ENCODE measurements at regions not wholly inside any gene's neighbourhood (a gene's known extent, or its start where the extent isn't known, plus 50 kb on each side); places are given as distances from the start of the nearest gene placed in this dataset.

GRCh38 chr2:171217330-171217729 is 56.6 kb upstream of the TLK1 start:
- Histone ChIP-seq H3K27ac (ENCODE audit: low read depth, low read length) (no peak overlapping the region), H4K12ac (ENCODE audit: low read depth, low read length) (no peak overlapping the region), H3K9ac (ENCODE audit: low read length) (no peak overlapping the region), H3K14ac (ENCODE audit: low read length) (peak overlapping the region; percentile 40), H3K4me2 (ENCODE audit: low read length) (no peak overlapping the region), H3K4me1 (ENCODE audit: control insufficient read depth in 1 of 2, insufficient read depth in 2 of 2, low read length in 2 of 2) (no peaks in the 10 kb centered on the region), H4K8ac (ENCODE audit: low read depth, low read length) (no peak overlapping the region), H2AK5ac (ENCODE audit: low read length) (no peak overlapping the region), H2BK120ac (ENCODE audit: insufficient read depth, low read length, poor library complexity) (no peak overlapping the region), H4K91ac (ENCODE audit: low read depth, low read length) (peak overlapping the region; percentile 48), H3K4ac (ENCODE audit: low read depth, low read length) (no peak overlapping the region), H3K18ac (ENCODE audit: low read length) (no peak overlapping the region), H3K27me3 (ENCODE audit: insufficient read depth, low read length) (no peaks in the 10 kb centered on the region), H2BK12ac (ENCODE audit: low read length) (no peak overlapping the region), H3K9me3 (ENCODE audit: insufficient read depth, low read depth, low read length) (peaks cover 2% of the 10 kb centered on the region), H3K79me2 (ENCODE audit: control insufficient read depth, insufficient read depth, low read length, poor library complexity) (no peaks in the 10 kb centered on the region), H2BK5ac (ENCODE audit: low read depth, low read length, poor library complexity) (no peak overlapping the region), H3K23ac (ENCODE audit: low read length) (no peak overlapping the region), H3K79me1 (ENCODE audit: low read length) (peaks cover 2% of the 10 kb centered on the region), H3K36me3 (ENCODE audit: control insufficient read depth in 1 of 2, insufficient read depth in 2 of 2, low read length in 2 of 2) (no peaks in the 10 kb centered on the region), H3K4me3 (ENCODE audit: low read depth, low read length) (no peak overlapping the region), H2AFZ (ENCODE audit: insufficient read depth, low read length, poor library complexity) (no peak overlapping the region)
- no CpG with 5 or more reads among the region's 2 CpGs for WGBS (ENCODE audit: extremely low coverage, insufficient coverage, insufficient read length)
- no peak for DNase-seq

GRCh38 chr2:171216631-171217030 is 55.9 kb upstream of the TLK1 start:
- no peaks in the 10 kb centered on the region for H3K36me3 ChIP-seq (ENCODE audit: control insufficient read depth in 1 of 2, insufficient read depth in 2 of 2, low read length in 2 of 2)
- no peak overlapping the region for H4K91ac ChIP-seq (ENCODE audit: low read depth, low read length)
- H3K18ac ChIP-seq (ENCODE audit: low read length) = no peak overlapping the region
- H2AK5ac ChIP-seq (ENCODE audit: low read length) = no peak overlapping the region
- no peaks in the 10 kb centered on the region for H3K79me2 ChIP-seq (ENCODE audit: control insufficient read depth, insufficient read depth, low read length, poor library complexity)
- no peak overlapping the region for H3K4ac ChIP-seq (ENCODE audit: low read depth, low read length)
- peaks cover 3% of the 10 kb centered on the region in 2 experiments for H3K4me1 ChIP-seq (ENCODE audit: control insufficient read depth in 1 of 2, insufficient read depth in 2 of 2, low read length in 2 of 2)
- H3K4me2 ChIP-seq (ENCODE audit: low read length) = no peak overlapping the region
- no peak overlapping the region for H2BK12ac ChIP-seq (ENCODE audit: low read length)
- H2BK120ac ChIP-seq (ENCODE audit: insufficient read depth, low read length, poor library complexity) = no peak overlapping the region
- no peak overlapping the region for H3K9ac ChIP-seq (ENCODE audit: low read length)
- H2BK5ac ChIP-seq (ENCODE audit: low read depth, low read length, poor library complexity) = no peak overlapping the region
- H4K12ac ChIP-seq (ENCODE audit: low read depth, low read length) = no peak overlapping the region
- H3K27ac ChIP-seq (ENCODE audit: low read depth, low read length) = no peak overlapping the region
- no peak overlapping the region for H4K8ac ChIP-seq (ENCODE audit: low read depth, low read length)
- no peak overlapping the region for H3K4me3 ChIP-seq (ENCODE audit: low read depth, low read length)
- no CpG with 5 or more reads among the region's 5 CpGs for WGBS (ENCODE audit: extremely low coverage, insufficient coverage, insufficient read length)
- DNase-seq = no peak
- H3K9me3 ChIP-seq (ENCODE audit: insufficient read depth, low read depth, low read length) = peaks cover 2% of the 10 kb centered on the region
- no peak overlapping the region for H2AFZ ChIP-seq (ENCODE audit: insufficient read depth, low read length, poor library complexity)
- H3K79me1 ChIP-seq (ENCODE audit: low read length) = peaks cover 2% of the 10 kb centered on the region
- H3K27me3 ChIP-seq (ENCODE audit: insufficient read depth, low read length) = no peaks in the 10 kb centered on the region
- no peak overlapping the region for H3K14ac ChIP-seq (ENCODE audit: low read length)
- no peak overlapping the region for H3K23ac ChIP-seq (ENCODE audit: low read length)

- H3K27me3 ChIP-seq (ENCODE audit: insufficient read depth, low read length) = no peaks in the 10 kb centered on the region
- H3K4me3 ChIP-seq (ENCODE audit: low read depth, low read length) = no peak overlapping the region
- DNase-seq = no peak
- H2AFZ ChIP-seq (ENCODE audit: insufficient read depth, low read length, poor library complexity) = no peak overlapping the region
- H3K4ac ChIP-seq (ENCODE audit: low read depth, low read length) = no peak overlapping the region
- H2AK5ac ChIP-seq (ENCODE audit: low read length) = no peak overlapping the region
- H3K36me3 ChIP-seq (ENCODE audit: control insufficient read depth in 1 of 2, insufficient read depth in 2 of 2, low read length in 2 of 2) = no peaks in the 10 kb centered on the region
- no peak overlapping the region for H4K91ac ChIP-seq (ENCODE audit: low read depth, low read length)
- H4K8ac ChIP-seq (ENCODE audit: low read depth, low read length) = no peak overlapping the region
- H2BK5ac ChIP-seq (ENCODE audit: low read depth, low read length, poor library complexity) = no peak overlapping the region
- H4K12ac ChIP-seq (ENCODE audit: low read depth, low read length) = no peak overlapping the region
- no peak overlapping the region for H3K27ac ChIP-seq (ENCODE audit: low read depth, low read length)
- no peak overlapping the region for H3K9ac ChIP-seq (ENCODE audit: low read length)
- peaks cover 2% of the 10 kb centered on the region for H3K9me3 ChIP-seq (ENCODE audit: insufficient read depth, low read depth, low read length)
- peaks cover 3% of the 10 kb centered on the region in 2 experiments for H3K4me1 ChIP-seq (ENCODE audit: control insufficient read depth in 1 of 2, insufficient read depth in 2 of 2, low read length in 2 of 2)
- H2BK12ac ChIP-seq (ENCODE audit: low read length) = no peak overlapping the region
- no peak overlapping the region for H3K23ac ChIP-seq (ENCODE audit: low read length)
- H3K79me2 ChIP-seq (ENCODE audit: control insufficient read depth, insufficient read depth, low read length, poor library complexity) = no peaks in the 10 kb centered on the region
- peaks cover 2% of the 10 kb centered on the region for H3K79me1 ChIP-seq (ENCODE audit: low read length)
- H3K14ac ChIP-seq (ENCODE audit: low read length) = no peak overlapping the region
- no peak overlapping the region for H3K18ac ChIP-seq (ENCODE audit: low read length)
- no CpG with 5 or more reads among the region's 5 CpGs for WGBS (ENCODE audit: extremely low coverage, insufficient coverage, insufficient read length)
- H3K4me2 ChIP-seq (ENCODE audit: low read length) = no peak overlapping the region
- H2BK120ac ChIP-seq (ENCODE audit: insufficient read depth, low read length, poor library complexity) = no peak overlapping the region
Observed at GRCh38 chr2:171214093-171214492, 53.4 kb upstream of the TLK1 start.

- no CpG with 5 or more reads among the region's 8 CpGs for WGBS (ENCODE audit: extremely low coverage, insufficient coverage, insufficient read length)
- Histone ChIP-seq H3K79me2 (ENCODE audit: control insufficient read depth, insufficient read depth, low read length, poor library complexity) (no peaks in the 10 kb centered on the region), H3K36me3 (ENCODE audit: control insufficient read depth in 1 of 2, insufficient read depth in 2 of 2, low read length in 2 of 2) (no peaks in the 10 kb centered on the region), H2BK5ac (ENCODE audit: low read depth, low read length, poor library complexity) (no peak overlapping the region), H3K4me3 (ENCODE audit: low read depth, low read length) (no peak overlapping the region), H4K91ac (ENCODE audit: low read depth, low read length) (no peak overlapping the region), H3K9ac (ENCODE audit: low read length) (no peak overlapping the region), H3K27ac (ENCODE audit: low read depth, low read length) (no peak overlapping the region), H3K18ac (ENCODE audit: low read length) (no peak overlapping the region), H2AFZ (ENCODE audit: insufficient read depth, low read length, poor library complexity) (no peak overlapping the region), H2BK12ac (ENCODE audit: low read length) (no peak overlapping the region), H3K4me2 (ENCODE audit: low read length) (no peak overlapping the region), H2BK120ac (ENCODE audit: insufficient read depth, low read length, poor library complexity) (no peak overlapping the region), H4K12ac (ENCODE audit: low read depth, low read length) (no peak overlapping the region), H3K4me1 (ENCODE audit: control insufficient read depth in 1 of 2, insufficient read depth in 2 of 2, low read length in 2 of 2) (peaks cover 3% of the 10 kb centered on the region in 2 experiments), H3K4ac (ENCODE audit: low read depth, low read length) (no peak overlapping the region), H3K23ac (ENCODE audit: low read length) (no peak overlapping the region), H3K9me3 (ENCODE audit: insufficient read depth, low read depth, low read length) (no peaks in the 10 kb centered on the region), H2AK5ac (ENCODE audit: low read length) (no peak overlapping the region), H4K8ac (ENCODE audit: low read depth, low read length) (no peak overlapping the region), H3K79me1 (ENCODE audit: low read length) (no peaks in the 10 kb centered on the region), H3K14ac (ENCODE audit: low read length) (no peak overlapping the region), H3K27me3 (ENCODE audit: insufficient read depth, low read length) (no peaks in the 10 kb centered on the region)
- peak in 1 of 2 donors; percentile 15 for DNase-seq
Observed at GRCh38 chr2:171210864-171211431, 50.3 kb upstream of the TLK1 start.

All from trophoblast cell (in vitro differentiated cells and primary cell).